ENCODE measurements at regions not wholly inside any gene's neighbourhood (a gene's known extent, or its start where the extent isn't known, plus 50 kb on each side); places are given as distances from the start of the nearest gene placed in this dataset.

DNA sequence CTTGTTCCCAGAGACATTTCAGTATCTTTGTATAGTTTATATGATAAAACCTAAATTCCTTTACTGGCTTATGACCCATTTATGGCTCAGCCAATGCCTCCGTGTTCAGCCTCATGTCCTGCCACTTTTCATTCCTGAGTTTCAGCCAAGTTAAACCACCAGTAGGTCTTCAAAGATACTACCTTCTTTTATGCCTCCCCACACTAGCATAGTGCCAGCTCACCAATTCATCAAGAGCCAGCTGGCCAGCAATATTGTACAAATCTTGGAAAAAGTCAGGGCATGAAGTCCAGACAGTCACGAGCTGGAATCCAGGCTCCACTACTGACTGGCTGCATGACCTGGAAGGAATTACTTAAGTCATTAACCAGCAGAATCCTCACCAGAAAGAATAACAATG lies 446.0 kb downstream of the GPATCH2 start:
- DNase-seq (ENCODE audit: low read depth), result no peak
- no peak overlapping the region for H3K4me3 ChIP-seq (ENCODE audit: low read depth, low read length)
- TF ChIP-seq, protein P1, sequence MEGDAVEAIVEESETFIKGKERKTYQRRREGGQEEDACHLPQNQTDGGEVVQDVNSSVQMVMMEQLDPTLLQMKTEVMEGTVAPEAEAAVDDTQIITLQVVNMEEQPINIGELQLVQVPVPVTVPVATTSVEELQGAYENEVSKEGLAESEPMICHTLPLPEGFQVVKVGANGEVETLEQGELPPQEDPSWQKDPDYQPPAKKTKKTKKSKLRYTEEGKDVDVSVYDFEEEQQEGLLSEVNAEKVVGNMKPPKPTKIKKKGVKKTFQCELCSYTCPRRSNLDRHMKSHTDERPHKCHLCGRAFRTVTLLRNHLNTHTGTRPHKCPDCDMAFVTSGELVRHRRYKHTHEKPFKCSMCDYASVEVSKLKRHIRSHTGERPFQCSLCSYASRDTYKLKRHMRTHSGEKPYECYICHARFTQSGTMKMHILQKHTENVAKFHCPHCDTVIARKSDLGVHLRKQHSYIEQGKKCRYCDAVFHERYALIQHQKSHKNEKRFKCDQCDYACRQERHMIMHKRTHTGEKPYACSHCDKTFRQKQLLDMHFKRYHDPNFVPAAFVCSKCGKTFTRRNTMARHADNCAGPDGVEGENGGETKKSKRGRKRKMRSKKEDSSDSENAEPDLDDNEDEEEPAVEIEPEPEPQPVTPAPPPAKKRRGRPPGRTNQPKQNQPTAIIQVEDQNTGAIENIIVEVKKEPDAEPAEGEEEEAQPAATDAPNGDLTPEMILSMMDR (IDR thresholded peaks at IDR 0.05; ENCODE audit: insufficient read depth, low read length), result no peak

DNA sequence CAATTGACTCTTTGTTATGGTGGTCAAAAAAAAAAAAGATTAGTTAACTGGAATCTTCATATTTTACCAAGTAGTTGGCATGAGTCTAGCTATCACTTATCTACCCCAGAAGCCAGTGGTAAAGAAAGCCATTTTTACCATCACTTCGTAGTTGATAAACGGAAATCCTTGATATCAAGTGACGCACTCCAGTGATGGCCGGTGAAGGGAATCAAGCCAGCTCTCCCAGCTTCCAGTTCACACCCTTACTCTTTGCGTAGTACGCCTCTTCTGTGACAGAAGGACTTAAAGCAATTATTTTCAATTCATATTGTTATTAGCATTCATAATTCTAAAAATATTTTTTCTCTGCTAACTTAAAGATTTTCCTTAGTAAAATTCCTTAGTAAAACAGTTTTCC lies 447.9 kb downstream of the GPATCH2 start:
- TF ChIP-seq, protein P1 (IDR thresholded peaks at IDR 0.05; ENCODE audit: insufficient read depth, low read length), result no peak
- no peak for DNase-seq (ENCODE audit: low read depth)

DNA sequence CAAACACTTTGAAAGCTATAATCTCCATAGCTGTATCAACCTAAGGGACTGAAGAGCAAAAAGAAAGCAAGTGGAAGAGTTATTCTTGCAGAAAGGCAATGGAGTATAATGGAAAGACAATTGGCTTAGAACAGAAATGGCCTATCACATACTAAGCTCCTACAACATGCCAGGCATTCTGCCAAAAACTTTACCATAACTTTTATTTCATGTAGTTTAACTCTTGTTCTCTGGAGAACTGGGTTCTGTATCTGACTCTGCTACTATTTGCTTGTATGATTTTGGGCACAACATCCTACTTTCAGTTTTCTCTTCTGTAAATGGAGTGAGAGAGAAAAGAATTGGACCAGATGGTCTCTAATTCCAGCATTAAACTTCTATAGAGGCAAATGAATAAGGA lies 449.1 kb downstream of the GPATCH2 start:
- TF ChIP-seq, protein P1 (IDR thresholded peaks at IDR 0.05; ENCODE audit: insufficient read depth, low read length), result no peak
- no peak for DNase-seq (ENCODE audit: low read depth)
- no peak overlapping the region for H3K4me3 ChIP-seq (ENCODE audit: low read depth, low read length)

More for the DNA sequence above, 447.9 kb downstream of the GPATCH2 start:
- no peak overlapping the region for H3K4me3 ChIP-seq (ENCODE audit: low read depth, low read length)

DNA sequence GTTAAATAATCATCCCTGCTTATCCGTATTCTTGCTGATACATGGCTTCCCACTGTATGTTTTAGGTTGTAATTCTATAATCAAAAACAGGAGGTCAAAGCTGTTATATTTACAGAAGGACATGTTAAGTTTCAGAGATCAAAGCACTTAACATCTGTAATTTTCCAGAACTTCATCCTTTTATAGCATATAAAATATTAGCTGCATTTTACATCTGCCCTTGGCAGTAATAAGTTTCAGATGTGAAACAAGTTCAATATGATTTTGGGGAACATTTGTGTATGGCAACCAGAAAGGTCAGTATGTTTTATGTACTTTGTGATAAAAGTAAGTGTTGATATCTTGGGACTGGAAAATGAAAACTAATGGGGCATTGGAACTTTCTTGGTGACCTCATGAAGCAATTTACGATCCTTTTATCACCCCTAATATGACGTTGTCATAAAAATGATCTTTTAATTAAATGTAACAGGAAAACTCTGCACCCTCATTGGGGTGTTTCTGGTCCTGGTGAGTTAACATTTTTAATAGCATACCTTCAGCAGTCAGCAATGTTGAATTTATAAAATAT lies 449.6 kb downstream of the GPATCH2 start:
- no peak for DNase-seq (ENCODE audit: low read depth)
- H3K4me3 ChIP-seq (ENCODE audit: low read depth, low read length), result no peak overlapping the region
- TF ChIP-seq, protein P1 (IDR thresholded peaks at IDR 0.05; ENCODE audit: insufficient read depth, low read length), result no peak

DNA sequence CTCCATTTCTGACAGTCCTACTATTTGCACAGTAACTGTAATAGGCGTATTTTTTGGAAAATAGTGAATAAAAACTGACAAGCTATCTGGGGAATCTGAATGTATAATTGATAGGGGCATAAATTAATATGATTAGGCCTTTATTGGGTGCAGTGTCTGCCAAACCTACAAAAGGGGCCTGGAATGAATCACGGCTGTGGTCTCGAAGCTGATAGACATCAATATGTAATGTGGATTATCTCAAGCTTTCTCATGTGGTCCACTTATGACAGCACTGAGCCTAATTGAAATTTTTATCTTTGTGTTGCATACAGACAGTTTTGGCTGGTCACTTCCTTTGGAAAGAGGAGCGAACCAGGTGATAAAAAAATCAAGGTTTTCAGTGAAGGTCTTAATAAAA lies 450.4 kb downstream of the GPATCH2 start:
- no peak overlapping the region for H3K4me3 ChIP-seq (ENCODE audit: low read depth, low read length)
- DNase-seq (ENCODE audit: low read depth), result no peak
- TF ChIP-seq, protein P1 (IDR thresholded peaks at IDR 0.05; ENCODE audit: insufficient read depth, low read length), result no peak

DNA sequence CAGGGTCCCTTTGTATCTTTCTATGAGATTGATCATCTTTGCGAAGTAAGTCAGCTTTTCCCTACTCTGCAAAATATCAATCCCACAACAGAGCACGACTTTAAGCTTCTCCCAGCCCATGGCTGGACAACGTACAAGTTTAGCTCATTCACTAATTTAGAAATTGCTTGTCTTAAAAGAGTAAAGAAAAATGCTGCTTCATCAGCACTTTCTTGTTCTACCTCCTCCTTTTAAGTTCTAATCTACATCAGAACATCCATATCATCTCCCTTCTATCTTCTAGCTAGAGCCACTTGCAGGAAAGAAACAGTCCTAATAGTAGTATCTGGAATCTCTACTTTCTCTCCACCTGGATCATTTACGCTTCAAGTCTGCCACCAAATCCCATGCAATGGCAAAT lies 441.2 kb upstream of the ESRRG start:
- DNase-seq (ENCODE audit: low read depth), result no peak
- no peak overlapping the region for H3K4me3 ChIP-seq (ENCODE audit: low read depth, low read length)
- TF ChIP-seq, protein P1 (IDR thresholded peaks at IDR 0.05; ENCODE audit: insufficient read depth, low read length), result no peak

DNA sequence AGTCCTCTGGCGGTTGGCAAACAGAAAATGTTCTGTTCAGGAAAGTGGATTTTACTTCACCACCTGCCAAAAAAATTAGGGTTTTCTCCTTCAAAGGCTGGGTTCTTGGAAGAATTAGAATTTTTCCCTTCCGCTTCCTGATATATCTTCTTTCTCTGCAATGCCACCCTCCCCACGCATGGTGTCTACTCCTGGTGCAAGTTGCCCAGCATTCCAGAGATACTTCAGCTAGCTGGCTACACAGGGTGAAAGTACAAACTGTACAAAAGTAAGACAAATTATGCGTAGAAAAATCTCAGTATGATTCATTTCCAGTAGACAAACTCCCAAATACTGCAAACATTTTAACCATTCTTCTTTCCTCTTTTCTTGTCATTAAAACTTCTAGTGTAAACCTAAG lies 430.1 kb upstream of the ESRRG start:
- no peak overlapping the region for H3K4me3 ChIP-seq (ENCODE audit: low read depth, low read length)
- no peak for DNase-seq (ENCODE audit: low read depth)
- TF ChIP-seq, protein P1 (IDR thresholded peaks at IDR 0.05; ENCODE audit: insufficient read depth, low read length), result no peak
